SK-N-SH treated with all-trans-retinoic acid at 6 μM for 48 hours (cell line): ENCODE measurements at regions not wholly inside any gene's neighbourhood (a gene's known extent, or its start where the extent isn't known, plus 50 kb on each side); places are given as distances from the start of the nearest gene placed in this dataset.
"Not testable (repeated sequence)": the region's sequence is repeated elsewhere in the genome, so short reads cannot be mapped to it uniquely, and the experiment has no call there.

Experiments
- ATAC-seq: fragments of 200-7000 bp; cut with Tn5 transposase; 3 replicates; pipeline ENCODE4 v1.9.1; 2020; ENCODE audit warnings: mild to moderate bottlenecking, moderate library complexity
- CSDC2 ChIP-seq: fragments of 250-450 bp; sonication (Bioruptor Pico); IDR thresholded peaks from 2 replicates; pipeline ENCODE4 v1.5.0; 2020; ENCODE audit warnings: mild to moderate bottlenecking, moderate library complexity
- ESRRG ChIP-seq: fragments of 250-450 bp; sonication (Bioruptor Pico); IDR thresholded peaks from 2 replicates; pipeline ENCODE4 v1.6.1; 2021; ENCODE audit warnings: mild to moderate bottlenecking
- GLIS3 ChIP-seq: fragments of 250-450 bp; sonication (Bioruptor Pico); IDR thresholded peaks from 2 replicates; pipeline ENCODE4 v1.5.0; 2020; ENCODE audit warnings: mild to moderate bottlenecking, moderate library complexity
- ISL1 ChIP-seq: fragments of 250-450 bp; sonication (Bioruptor Pico); IDR thresholded peaks from 2 replicates; pipeline ENCODE4 v2.1.2; 2022; ENCODE audit warnings: mild to moderate bottlenecking, moderate library complexity
- OSR1 ChIP-seq: fragments of 250-450 bp; sonication (Bioruptor Pico); IDR thresholded peaks from 2 replicates; pipeline ENCODE4 v1.8.0; 2022; ENCODE audit warnings: moderate library complexity, mild to moderate bottlenecking, inconsistent platforms
- POU6F1 ChIP-seq: fragments of 250-450 bp; sonication (Bioruptor Pico); IDR thresholded peaks from 2 replicates; pipeline ENCODE4 v1.8.0; 2021; ENCODE audit warnings: low read depth, mild to moderate bottlenecking, moderate library complexity, borderline replicate concordance
- PPARA ChIP-seq: fragments of 250-450 bp; sonication (Bioruptor Pico); IDR thresholded peaks from 2 replicates; pipeline ENCODE4 v1.5.0; 2020; ENCODE audit warnings: mild to moderate bottlenecking, borderline replicate concordance
- RARB ChIP-seq: fragments of 250-450 bp; sonication (Bioruptor Pico); IDR thresholded peaks from 2 replicates; pipeline ENCODE4 v1.8.0; 2021; ENCODE audit warnings: mild to moderate bottlenecking, moderate library complexity
- SNAI2 ChIP-seq: fragments of 250-450 bp; sonication (Bioruptor Pico); IDR thresholded peaks from 2 replicates; pipeline ENCODE4 v1.5.0; 2020; ENCODE audit warnings: mild to moderate bottlenecking, moderate library complexity
- TCF4 ChIP-seq: fragments of 250-450 bp; sonication (Bioruptor Pico); IDR thresholded peaks from 2 replicates; pipeline ENCODE4 v1.8.0; 2021; ENCODE audit warnings: mild to moderate bottlenecking, moderate library complexity, borderline replicate concordance
- TOX ChIP-seq: fragments of 250-450 bp; sonication (Bioruptor Pico); IDR thresholded peaks from 2 replicates; pipeline ENCODE4 v1.8.0; 2021; ENCODE audit warnings: mild to moderate bottlenecking, moderate library complexity, borderline replicate concordance
- TSHZ2 ChIP-seq: fragments of 250-450 bp; sonication (Bioruptor Pico); IDR thresholded peaks from 2 replicates; pipeline ENCODE4 v1.5.0; 2020; ENCODE audit warnings: mild to moderate bottlenecking, moderate library complexity
- ZC3H10 ChIP-seq: fragments of 250-450 bp; sonication (Bioruptor Pico); IDR thresholded peaks from 2 replicates; pipeline ENCODE4 v1.5.1; 2021; ENCODE audit warnings: mild to moderate bottlenecking, moderate library complexity
- ZFP3 ChIP-seq: fragments of 250-450 bp; sonication (Bioruptor Pico); IDR thresholded peaks from 2 replicates; pipeline ENCODE4 v1.5.0; 2020; ENCODE audit warnings: mild to moderate bottlenecking, moderate library complexity
- ZNF565 ChIP-seq: fragments of 450-650 bp; formaldehyde crosslinking; conservative IDR thresholded peaks from 2 replicates; pipeline ENCODE4 v1.5.0; 2020; ENCODE audit warnings: low read depth, mild to moderate bottlenecking, moderate library complexity
- ZNF70 ChIP-seq: fragments of 450-650 bp; formaldehyde crosslinking; IDR thresholded peaks from 2 replicates; pipeline ENCODE4 v1.5.0; 2020; ENCODE audit warnings: mild to moderate bottlenecking, moderate library complexity
- ZNF8 ChIP-seq: fragments of 450-650 bp; formaldehyde crosslinking; IDR thresholded peaks from 2 replicates; pipeline ENCODE4 v1.5.0; 2020; ENCODE audit warnings: mild to moderate bottlenecking, moderate library complexity

GRCh38 chrX:10676235-10676957 lies 56.0 kb upstream of the MID1 start:
- TF ChIP-seq GLIS3 (CRISPR knock-in tag) (no peak), RARB (no peak), CSDC2 (CRISPR knock-in tag) (no peak), TSHZ2 (CRISPR knock-in tag) (no peak), ZFP3 (CRISPR knock-in tag) (no peak), ESRRG (CRISPR knock-in tag) (no peak), POU6F1 (CRISPR knock-in tag) (no peak)
- TF ChIP-seq, all 23 proteins: peak for 0
- no peak for ATAC-seq

GRCh38 chrX:10677490-10677889 lies 57.1 kb upstream of the MID1 start:
- TF ChIP-seq TOX (CRISPR knock-in tag) (no peak), ZNF70 (no peak)
- ATAC-seq: no peak

GRCh38 chrX:10679387-10679786 lies 59.0 kb upstream of the MID1 start:
- ATAC-seq: no peak
- no peak for TF ChIP-seq ZNF8 (CRISPR knock-in tag)
- TF ChIP-seq, all 23 proteins: peak for 0

GRCh38 chrX:10681167-10681566 lies 60.8 kb upstream of the MID1 start:
- no peak for ATAC-seq
- no peak for TF ChIP-seq TSHZ2 (CRISPR knock-in tag)
- no peak for TF ChIP-seq ISL1 (CRISPR knock-in tag)
- no peak for TF ChIP-seq ZNF8 (CRISPR knock-in tag)
- TF ChIP-seq ZNF565 (CRISPR knock-in tag): no peak

- ATAC-seq: not testable (repeated sequence)
Observed at GRCh38 chrX:10683631-10684030, 63.2 kb upstream of the MID1 start.

- ATAC-seq: no peak
- TF ChIP-seq TSHZ2 (CRISPR knock-in tag): no peak
- TF ChIP-seq POU6F1 (CRISPR knock-in tag): no peak
- no peak for TF ChIP-seq PPARA (CRISPR knock-in tag)
- TF ChIP-seq ESRRG (CRISPR knock-in tag): no peak
- no peak for TF ChIP-seq ZNF70
- TF ChIP-seq GLIS3 (CRISPR knock-in tag): no peak
- TF ChIP-seq ZC3H10 (CRISPR knock-in tag): no peak
- no peak for TF ChIP-seq ZFP3 (CRISPR knock-in tag)
- no peak for TF ChIP-seq ZNF8 (CRISPR knock-in tag)
- no peak for TF ChIP-seq SNAI2
- no peak for TF ChIP-seq OSR1
- TF ChIP-seq TOX (CRISPR knock-in tag): no peak
- TF ChIP-seq TCF4 (CRISPR knock-in tag): no peak
- no peak for TF ChIP-seq RARB
Observed at GRCh38 chrX:10685923-10686595, 65.7 kb upstream of the MID1 start.
